ENCODE measurements at regions not wholly inside any gene's neighbourhood (a gene's known extent, or its start where the extent isn't known, plus 50 kb on each side); places are given as distances from the start of the nearest gene placed in this dataset.

DNA sequence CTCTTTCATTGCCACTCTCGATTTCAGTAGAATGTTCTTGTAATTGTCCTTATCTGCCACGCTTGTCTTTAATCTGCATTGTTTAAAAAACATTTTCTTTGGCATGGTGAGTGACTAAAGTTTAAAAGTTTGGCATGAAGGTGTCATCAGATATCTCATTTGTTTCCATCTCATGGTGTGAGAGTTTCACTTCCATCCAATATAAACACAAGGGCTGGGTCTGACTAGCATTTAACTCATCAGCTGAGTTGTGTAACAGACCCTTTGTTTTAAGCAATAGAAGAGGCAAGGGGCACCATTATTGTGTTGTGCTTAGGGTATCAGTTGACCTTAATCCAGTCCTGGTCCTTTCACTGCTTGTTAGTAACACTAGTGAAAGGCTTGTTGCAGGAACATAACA is 49.9 kb upstream of the IL12A start:
- DNase-seq, result no peak
- Mint-ChIP-seq H3K27me3 (peaks cover 10 to 23% of the 10 kb centered on the region in 2 donors), H3K4me3 (no peak overlapping the region), H3K36me3 (peaks cover 9 to 13% of the 10 kb centered on the region in 2 donors), H3K27ac (no peak overlapping the region), H3K4me1 (peaks cover 0 to 4% of the 10 kb centered on the region in 2 donors), H3K9me3 (peaks cover 10 to 13% of the 10 kb centered on the region in 2 donors)
- no peak for ATAC-seq (replicated peaks)

Data from stimulated activated naive B cell treated with anti-CD40 and anti-IgM and Interleukin-4, amounts not matched to agents 10 μg/mL and 1 μg/mL and 100 μg/mL, for 72 hours (primary cell).